DND-41 (cell line): ENCODE measurements at regions not wholly inside any gene's neighbourhood (a gene's known extent, or its start where the extent isn't known, plus 50 kb on each side); places are given as distances from the start of the nearest gene placed in this dataset.

Experiments used
- ATAC-seq: fragments of 200-7000 bp; cut with Tn5 transposase; 3 replicates; pipeline ENCODE4 v1.9.1; 2021; ENCODE audit warnings: low read depth; ENCODE audit not compliant: insufficient read depth
- DNase-seq: peaks from one replicate; pipeline ENCODE4 v3.0.0-alpha.2; 2020
- H2AFZ ChIP-seq: 2 replicates; pipeline ENCODE4 v1.6.0; 2012; ENCODE audit warnings: low read depth, low read length
- H3K27ac ChIP-seq: 2 replicates; pipeline ENCODE4 v1.5.1; 2012; ENCODE audit warnings: low read length, inconsistent platforms
- H3K27me3 ChIP-seq: fragments of 200-600 bp; sonication (generic); 2 replicates; pipeline ENCODE4 v1.6.0; 2012; ENCODE audit warnings: low read length, mild to moderate bottlenecking, inconsistent platforms; ENCODE audit not compliant: insufficient read depth, poor library complexity
- H3K36me3 ChIP-seq: 2 replicates; pipeline ENCODE4 v1.5.1; 2012; ENCODE audit warnings: low read length, inconsistent platforms; ENCODE audit not compliant: insufficient read depth
- H3K4me1 ChIP-seq: 2 replicates; pipeline ENCODE4 v1.5.1; 2012; ENCODE audit warnings: mild to moderate bottlenecking, low read length; ENCODE audit not compliant: insufficient read depth
- H3K4me2 ChIP-seq: 2 replicates; pipeline ENCODE4 v1.6.0; 2012; ENCODE audit warnings: mild to moderate bottlenecking, moderate library complexity, low read length, inconsistent platforms; ENCODE audit not compliant: insufficient read depth
- H3K4me3 ChIP-seq, 2 experiments: fragments of 200-600 bp in 1 of 2; shearing (Covaris generic) in 1 of 2; 2 replicates each; pipeline ENCODE4 v1.5.1; 2012 to 2016; ENCODE audit warnings: inconsistent platforms in 2 of 2, low read length in 2 of 2, mild to moderate bottlenecking in 2 of 2, low read depth in 1 of 2, moderate library complexity in 1 of 2
- H3K79me2 ChIP-seq: 2 replicates; pipeline ENCODE4 v1.6.0; 2012; ENCODE audit warnings: low read length, inconsistent platforms; ENCODE audit not compliant: insufficient read depth
- H3K9ac ChIP-seq: 2 replicates; pipeline ENCODE4 v1.6.0; 2012; ENCODE audit warnings: low read depth, mild to moderate bottlenecking, inconsistent platforms, low read length, moderate library complexity
- H3K9me3 ChIP-seq: 2 replicates; pipeline ENCODE4 v1.5.1; 2012; ENCODE audit warnings: low read length, moderate library complexity, mild to moderate bottlenecking, inconsistent platforms; ENCODE audit not compliant: insufficient read depth, severe bottlenecking
- H4K20me1 ChIP-seq: 2 replicates; pipeline ENCODE4 v1.6.0; 2012; ENCODE audit warnings: low read length; ENCODE audit not compliant: insufficient read depth
- EZH2 ChIP-seq: IDR thresholded peaks from 3 replicates; pipeline ENCODE4 v1.6.1; 2012; ENCODE audit warnings: borderline replicate concordance, low read depth, mild to moderate bottlenecking, moderate library complexity, low read length, inconsistent platforms; ENCODE audit not compliant: severe bottlenecking
- TF ChIP-seq, protein P1 (sequence below): IDR thresholded peaks from 2 replicates; pipeline ENCODE4 v1.5.1; 2012; ENCODE audit warnings: borderline replicate concordance, low read length, moderate library complexity, mild to moderate bottlenecking; ENCODE audit not compliant: poor library complexity, severe bottlenecking; ENCODE audit errors: extremely low read depth

DNA sequence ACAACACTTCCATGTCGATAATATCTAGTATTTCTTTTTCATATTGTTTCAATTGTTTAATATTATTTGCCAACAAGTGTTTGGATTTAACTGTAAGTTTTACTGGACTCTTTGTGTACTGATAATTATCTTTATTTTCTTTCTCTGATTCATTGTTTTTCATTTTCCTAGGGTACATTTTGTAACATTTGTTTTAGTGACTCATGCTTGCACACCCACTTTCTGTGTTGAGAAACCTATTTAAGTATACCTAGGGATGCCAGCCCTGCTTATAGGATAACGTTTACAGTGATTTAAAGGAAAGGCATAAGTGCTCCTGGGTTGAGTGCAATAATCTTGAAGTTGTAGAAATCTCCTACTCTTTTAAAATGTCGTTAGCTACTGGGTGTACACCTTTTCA lies 1386.0 kb upstream of the ADGRL4 start:
- Histone ChIP-seq H3K4me3 (no peak overlapping the region), H3K4me2 (no peak overlapping the region), H3K36me3 (no peaks in the 10 kb centered on the region), H2AFZ (no peak overlapping the region), H3K4me1 (no peaks in the 10 kb centered on the region), H3K9ac (no peak overlapping the region), H3K27me3 (no peaks in the 10 kb centered on the region), H3K27ac (no peak overlapping the region), H4K20me1 (no peaks in the 10 kb centered on the region), H3K79me2 (no peaks in the 10 kb centered on the region), H3K9me3 (no peaks in the 10 kb centered on the region)
- DNase-seq (no peak), ATAC-seq (no peak)
- no peak for TF ChIP-seq EZH2
- TF ChIP-seq, protein P1, sequence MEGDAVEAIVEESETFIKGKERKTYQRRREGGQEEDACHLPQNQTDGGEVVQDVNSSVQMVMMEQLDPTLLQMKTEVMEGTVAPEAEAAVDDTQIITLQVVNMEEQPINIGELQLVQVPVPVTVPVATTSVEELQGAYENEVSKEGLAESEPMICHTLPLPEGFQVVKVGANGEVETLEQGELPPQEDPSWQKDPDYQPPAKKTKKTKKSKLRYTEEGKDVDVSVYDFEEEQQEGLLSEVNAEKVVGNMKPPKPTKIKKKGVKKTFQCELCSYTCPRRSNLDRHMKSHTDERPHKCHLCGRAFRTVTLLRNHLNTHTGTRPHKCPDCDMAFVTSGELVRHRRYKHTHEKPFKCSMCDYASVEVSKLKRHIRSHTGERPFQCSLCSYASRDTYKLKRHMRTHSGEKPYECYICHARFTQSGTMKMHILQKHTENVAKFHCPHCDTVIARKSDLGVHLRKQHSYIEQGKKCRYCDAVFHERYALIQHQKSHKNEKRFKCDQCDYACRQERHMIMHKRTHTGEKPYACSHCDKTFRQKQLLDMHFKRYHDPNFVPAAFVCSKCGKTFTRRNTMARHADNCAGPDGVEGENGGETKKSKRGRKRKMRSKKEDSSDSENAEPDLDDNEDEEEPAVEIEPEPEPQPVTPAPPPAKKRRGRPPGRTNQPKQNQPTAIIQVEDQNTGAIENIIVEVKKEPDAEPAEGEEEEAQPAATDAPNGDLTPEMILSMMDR: no peak

DNA sequence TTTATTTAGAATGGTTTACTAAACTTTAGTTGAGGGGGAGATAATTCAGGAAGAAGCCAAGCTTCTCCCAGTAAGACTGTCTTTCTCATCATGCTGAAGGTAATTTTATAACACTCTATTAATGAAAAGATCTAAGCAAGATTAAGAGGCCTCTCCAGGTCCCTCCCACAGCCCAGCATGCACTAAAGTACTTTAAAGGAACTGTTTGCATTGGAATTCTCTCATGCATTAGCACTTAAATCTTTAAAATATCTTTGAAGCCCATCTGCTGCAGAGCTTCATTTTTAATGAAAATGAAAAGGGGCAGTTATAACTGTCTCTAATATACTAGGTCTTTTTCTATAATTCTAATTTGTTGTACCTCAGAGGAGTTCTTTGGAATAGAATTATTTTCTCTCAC lies 1379.1 kb upstream of the ADGRL4 start:
- ATAC-seq (no peak), DNase-seq (no peak)
- Histone ChIP-seq H3K4me2 (no peak overlapping the region), H3K36me3 (no peaks in the 10 kb centered on the region), H2AFZ (no peak overlapping the region), H3K27ac (no peak overlapping the region), H3K9me3 (no peaks in the 10 kb centered on the region), H3K4me1 (no peaks in the 10 kb centered on the region), H3K27me3 (no peaks in the 10 kb centered on the region), H3K79me2 (no peaks in the 10 kb centered on the region), H4K20me1 (no peaks in the 10 kb centered on the region), H3K4me3 (no peak overlapping the region), H3K9ac (no peak overlapping the region)
- TF ChIP-seq, protein P1: no peak
- no peak for TF ChIP-seq EZH2

DNA sequence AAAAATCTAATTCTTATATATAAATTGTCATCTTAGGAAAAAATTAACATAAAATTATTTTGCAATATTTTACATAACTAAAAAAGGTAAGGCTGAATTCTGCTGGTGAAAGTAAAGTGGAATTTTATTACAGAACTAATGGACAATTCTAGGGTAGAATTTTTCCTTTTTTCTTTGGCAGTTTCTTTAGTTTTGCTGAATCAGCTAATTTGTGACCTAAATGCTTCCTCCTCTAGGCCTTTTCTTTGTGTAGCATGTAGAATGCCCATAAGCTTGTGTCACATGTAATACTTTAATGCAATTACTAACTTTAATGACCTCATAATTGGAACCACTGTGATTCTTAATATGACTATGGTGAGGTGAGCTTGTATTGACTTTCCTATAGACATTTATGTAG lies 1378.4 kb upstream of the ADGRL4 start:
- H2AFZ ChIP-seq: no peak overlapping the region
- H3K4me3 ChIP-seq: no peak overlapping the region
- ATAC-seq: no peak
- H3K4me1 ChIP-seq: no peaks in the 10 kb centered on the region
- no peaks in the 10 kb centered on the region for H3K36me3 ChIP-seq
- H3K9me3 ChIP-seq: no peaks in the 10 kb centered on the region
- H3K79me2 ChIP-seq: no peaks in the 10 kb centered on the region
- H3K9ac ChIP-seq: no peak overlapping the region
- H3K27me3 ChIP-seq: no peaks in the 10 kb centered on the region
- H4K20me1 ChIP-seq: no peaks in the 10 kb centered on the region
- no peak overlapping the region for H3K4me2 ChIP-seq
- no peak for DNase-seq
- no peak overlapping the region for H3K27ac ChIP-seq
- TF ChIP-seq, protein P1: no peak
- no peak for TF ChIP-seq EZH2

GRCh38 chr1:80384083-80384830 lies 1377.7 kb upstream of the ADGRL4 start:
- no peak overlapping the region for H3K9ac ChIP-seq
- no peaks in the 10 kb centered on the region for H3K36me3 ChIP-seq
- no peak overlapping the region for H2AFZ ChIP-seq
- H3K4me1 ChIP-seq: no peaks in the 10 kb centered on the region
- H3K27me3 ChIP-seq: no peaks in the 10 kb centered on the region
- DNase-seq (no peak), ATAC-seq (no peak)
- no peak overlapping the region for H3K27ac ChIP-seq
- H3K4me2 ChIP-seq: no peak overlapping the region
- H3K9me3 ChIP-seq: no peaks in the 10 kb centered on the region
- no peaks in the 10 kb centered on the region for H3K79me2 ChIP-seq
- TF ChIP-seq, protein P1: no peak
- no peak for TF ChIP-seq EZH2
- no peak overlapping the region for H3K4me3 ChIP-seq
- H4K20me1 ChIP-seq: no peaks in the 10 kb centered on the region
